Endodermal cell (in vitro differentiated cells): ENCODE measurements at regions not wholly inside any gene's neighbourhood (a gene's known extent, or its start where the extent isn't known, plus 50 kb on each side); places are given as distances from the start of the nearest gene placed in this dataset.

ENCODE experiments used
- DNase-seq: peaks from one replicate; pipeline ENCODE4 v3.0.0-alpha.2; 2017
- H3K27ac ChIP-seq: 2 replicates; pipeline ENCODE4 v1.5.1; 2013; ENCODE audit warnings: mild to moderate bottlenecking, low read depth, low read length, moderate library complexity
- H3K27me3 ChIP-seq: 2 replicates; pipeline ENCODE4 v1.6.1; 2013; ENCODE audit warnings: mild to moderate bottlenecking, low read length, moderate library complexity; ENCODE audit not compliant: insufficient read depth, control insufficient read depth, poor library complexity, severe bottlenecking
- H3K36me3 ChIP-seq: 2 replicates; pipeline ENCODE4 v1.7.0; 2013; ENCODE audit warnings: mild to moderate bottlenecking, low read length, moderate library complexity; ENCODE audit not compliant: control insufficient read depth, insufficient read depth
- H3K4me1 ChIP-seq: one replicate; pipeline ENCODE4 v1.7.0; 2013; ENCODE audit warnings: low read length; ENCODE audit not compliant: control insufficient read depth, insufficient read depth
- H3K4me3 ChIP-seq: 2 replicates; pipeline ENCODE4 v1.5.1; 2013; ENCODE audit warnings: mild to moderate bottlenecking, low read length, moderate library complexity
- H3K9ac ChIP-seq: 2 replicates; pipeline ENCODE4 v1.6.1; 2013; ENCODE audit warnings: mild to moderate bottlenecking, low read length, moderate library complexity; ENCODE audit not compliant: poor library complexity, severe bottlenecking; ENCODE audit errors: extremely low read depth
- H3K9me3 ChIP-seq: 2 replicates; pipeline ENCODE4 v1.6.1; 2013; ENCODE audit warnings: mild to moderate bottlenecking, low read length, moderate library complexity; ENCODE audit not compliant: control insufficient read depth
- H3K27ac Mint-ChIP-seq: 2 replicates; pipeline ENCODE4 v1.8.0; 2020; ENCODE audit warnings: mixed read lengths
- H3K27me3 Mint-ChIP-seq: 2 replicates; pipeline ENCODE4 v1.8.0; 2021; ENCODE audit warnings: mild to moderate bottlenecking, mixed read lengths; ENCODE audit not compliant: insufficient read depth
- H3K36me3 Mint-ChIP-seq: 2 replicates; pipeline ENCODE4 v1.8.0; 2020; ENCODE audit warnings: low read depth, mixed read lengths
- H3K4me1 Mint-ChIP-seq: 2 replicates; pipeline ENCODE4 v1.8.0; 2020; ENCODE audit warnings: mixed read lengths
- H3K4me3 Mint-ChIP-seq: 2 replicates; pipeline ENCODE4 v1.8.0; 2020; ENCODE audit warnings: mild to moderate bottlenecking, moderate library complexity, mixed read lengths
- H3K9me3 Mint-ChIP-seq: 2 replicates; pipeline ENCODE4 v1.8.0; 2020; ENCODE audit warnings: mild to moderate bottlenecking, mixed read lengths
- CTCF ChIP-seq: fragments of 200-600 bp; sonication (generic); conservative IDR thresholded peaks from 2 replicates; pipeline ENCODE4 v1.5.0; 2021; ENCODE audit warnings: antibody characterized with exemption, mild to moderate bottlenecking
- WGBS, 2 experiments: methylation state at CpG; one replicate each; pipeline versions ENCODE4 v1.1.5 to v1.1.7; 2013; ENCODE audit warnings: missing lambda C conversion rate in 2 of 2, mixed read lengths in 1 of 2; ENCODE audit not compliant: insufficient coverage in 1 of 2, insufficient read length in 1 of 2; 5-methylcytosine and 5-hydroxymethylcytosine counted together

GRCh38 chr10:131685576-131685975 lies 215.2 kb upstream of the PPP2R2D start:
- H3K9me3 ChIP-seq = no peaks in the 10 kb centered on the region
- no peaks in the 10 kb centered on the region for H3K36me3 Mint-ChIP-seq
- H3K9ac ChIP-seq = no peak overlapping the region
- H3K4me3 ChIP-seq = no peak overlapping the region
- H3K4me1 ChIP-seq = no peaks in the 10 kb centered on the region
- TF ChIP-seq CTCF = no peak
- H3K4me3 Mint-ChIP-seq = no peak overlapping the region
- no peak for DNase-seq
- 96 to 97% methylated on average over 4 to 10 of the region's 10 CpGs for WGBS, 2 experiments
- H3K9me3 Mint-ChIP-seq = no peaks in the 10 kb centered on the region
- H3K27me3 Mint-ChIP-seq = no peaks in the 10 kb centered on the region
- H3K4me1 Mint-ChIP-seq = peaks cover 9% of the 10 kb centered on the region
- no peaks in the 10 kb centered on the region for H3K27me3 ChIP-seq
- no peaks in the 10 kb centered on the region for H3K36me3 ChIP-seq
- H3K27ac ChIP-seq = no peak overlapping the region
- H3K27ac Mint-ChIP-seq = no peak overlapping the region

GRCh38 chr10:131686781-131687420 lies 213.9 kb upstream of the PPP2R2D start:
- Histone ChIP-seq H3K9me3 (no peaks in the 10 kb centered on the region), H3K27ac (no peak overlapping the region), H3K4me3 (no peak overlapping the region), H3K36me3 (no peaks in the 10 kb centered on the region), H3K27me3 (no peaks in the 10 kb centered on the region), H3K9ac (no peak overlapping the region), H3K4me1 (no peaks in the 10 kb centered on the region)
- no peaks in the 10 kb centered on the region for H3K4me1 Mint-ChIP-seq
- H3K36me3 Mint-ChIP-seq = no peaks in the 10 kb centered on the region
- WGBS, 2 experiments = 55 to 77% methylated on average over 3 to 17 of the region's 17 CpGs
- no peak for TF ChIP-seq CTCF
- H3K27ac Mint-ChIP-seq = no peak overlapping the region
- no peaks in the 10 kb centered on the region for H3K27me3 Mint-ChIP-seq
- H3K4me3 Mint-ChIP-seq = no peak overlapping the region
- no peaks in the 10 kb centered on the region for H3K9me3 Mint-ChIP-seq
- DNase-seq = peak; percentile 87

GRCh38 chr10:131688304-131688703 lies 212.5 kb upstream of the PPP2R2D start:
- Histone ChIP-seq H3K36me3 (no peaks in the 10 kb centered on the region), H3K9ac (no peak overlapping the region), H3K27ac (no peak overlapping the region), H3K4me3 (no peak overlapping the region), H3K27me3 (no peaks in the 10 kb centered on the region), H3K4me1 (no peaks in the 10 kb centered on the region), H3K9me3 (no peaks in the 10 kb centered on the region)
- no peak overlapping the region for H3K4me3 Mint-ChIP-seq
- 87 to 100% methylated on average over 1 of the region's 1 CpG for WGBS, 2 experiments
- DNase-seq = no peak
- H3K4me1 Mint-ChIP-seq = no peaks in the 10 kb centered on the region
- H3K27ac Mint-ChIP-seq = no peak overlapping the region
- H3K36me3 Mint-ChIP-seq = no peaks in the 10 kb centered on the region
- no peaks in the 10 kb centered on the region for H3K27me3 Mint-ChIP-seq
- TF ChIP-seq CTCF = no peak
- no peaks in the 10 kb centered on the region for H3K9me3 Mint-ChIP-seq
